ENCODE measurements at regions not wholly inside any gene's neighbourhood (a gene's known extent, or its start where the extent isn't known, plus 50 kb on each side); places are given as distances from the start of the nearest gene placed in this dataset.
A peak's percentile ranks its signal among the peaks of the same experiment; 100 is the strongest.

DNA sequence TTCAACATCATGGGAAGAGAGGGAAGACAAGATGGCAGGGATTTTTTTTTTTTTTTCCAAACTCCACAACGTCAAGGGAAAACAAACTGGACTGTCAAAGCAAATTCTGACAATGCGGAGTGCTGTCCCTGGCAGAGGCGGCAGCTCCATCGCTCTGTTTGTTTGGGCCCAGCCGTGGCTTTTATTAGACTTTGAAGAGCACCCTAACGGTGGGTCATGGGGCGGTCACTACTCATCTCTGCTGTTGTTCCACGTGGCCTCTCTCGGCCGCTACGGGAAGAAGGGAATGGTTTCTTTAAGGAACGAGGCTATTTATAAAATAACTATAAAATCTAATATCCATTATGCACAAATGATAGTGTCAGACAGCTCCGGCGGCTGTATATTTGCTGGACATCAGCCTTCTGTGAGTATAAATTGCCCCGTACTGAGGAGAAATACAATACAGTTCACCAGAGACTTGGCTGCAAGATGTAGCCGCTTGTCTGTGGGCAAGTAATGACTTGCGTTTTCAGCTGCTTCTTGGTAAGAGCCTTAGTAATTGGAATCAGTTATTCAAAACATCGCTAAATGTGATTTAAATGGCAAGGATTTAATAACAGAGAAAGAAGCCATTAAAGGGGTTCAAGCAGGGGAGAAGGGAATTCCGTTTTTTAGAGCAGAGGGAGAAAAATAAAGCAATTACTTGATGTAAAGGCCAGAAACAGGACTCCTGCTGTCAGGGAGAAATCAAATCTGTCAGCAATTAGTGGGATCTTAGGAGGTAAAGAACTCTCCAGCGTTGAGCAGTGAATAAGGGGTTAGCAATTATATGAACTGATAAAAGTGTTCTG lies 61.7 kb upstream of the RAB11FIP2 start:
- no peak for DNase-seq (ENCODE audit: extremely low read depth, low read depth)

GRCh38 chr10:118107541-118107940 lies 60.8 kb upstream of the RAB11FIP2 start:
- DNase-seq (ENCODE audit: extremely low read depth, low read depth), result no peak

GRCh38 chr10:118107040-118107439 lies 60.3 kb upstream of the RAB11FIP2 start:
- DNase-seq (ENCODE audit: extremely low read depth, low read depth), result no peak

- peak; percentile 6 for DNase-seq (ENCODE audit: extremely low read depth, low read depth)
These were observed 59.7 kb upstream of the RAB11FIP2 start for GRCh38 chr10:118106426-118106825.

GRCh38 chr10:118102121-118102520 lies 55.4 kb upstream of the RAB11FIP2 start:
- DNase-seq (ENCODE audit: extremely low read depth, low read depth), result no peak

- no peak for DNase-seq (ENCODE audit: extremely low read depth, low read depth)
These were observed 54.8 kb upstream of the RAB11FIP2 start for GRCh38 chr10:118101501-118101900.

Measured in NCI-H460 (cell line).